Upper lobe of left lung (tissue), 4 donors: ENCODE measurements at regions not wholly inside any gene's neighbourhood (a gene's known extent, or its start where the extent isn't known, plus 50 kb on each side); places are given as distances from the start of the nearest gene placed in this dataset.

Source experiments
- EP300 ChIP-seq, 4 donors: sonication (generic); formaldehyde crosslinking; IDR thresholded peaks; one replicate each; pipeline ENCODE4 v1.5.1; 2017; ENCODE audit warnings: antibody characterized with exemption in 4 of 4, control low read depth in 2 of 4
- POLR2A ChIP-seq, 4 donors: fragments of 450-650 bp; IDR thresholded peaks; one replicate each; pipeline ENCODE4 v1.5.1; 2016 to 2017; ENCODE audit warnings: antibody characterized with exemption in 4 of 4, mild to moderate bottlenecking in 2 of 4
- TF ChIP-seq, protein P1 (sequence below), 6 experiments: fragments of 450-650 bp in 4 of 6; fragments of 200-600 bp in 2 of 6; sonication (generic) in 2 of 6; IDR thresholded peaks; one replicate each; pipeline ENCODE4 v1.5.1; 2016 to 2019; ENCODE audit warnings: antibody characterized with exemption in 6 of 6

DNA sequence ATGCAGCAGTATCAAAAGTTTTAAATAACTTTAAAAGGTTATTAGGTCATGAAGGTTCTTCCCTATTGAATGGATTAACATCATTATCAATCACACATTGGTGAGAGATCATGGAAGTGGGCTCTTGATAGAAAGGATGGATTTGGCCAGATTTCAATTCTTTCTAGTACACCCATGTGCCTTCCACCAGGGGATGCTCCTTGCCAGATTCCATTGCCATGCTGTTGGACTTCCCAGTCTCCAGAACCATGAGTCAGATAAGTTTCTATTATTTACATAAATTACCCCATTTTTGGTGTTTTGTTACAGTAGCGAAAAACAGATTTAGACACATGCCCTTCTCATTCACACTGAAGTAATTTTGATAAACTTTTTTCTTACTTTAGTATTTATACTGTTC, 1010.6 kb upstream of the C9orf72 start:
- TF ChIP-seq, protein P1, sequence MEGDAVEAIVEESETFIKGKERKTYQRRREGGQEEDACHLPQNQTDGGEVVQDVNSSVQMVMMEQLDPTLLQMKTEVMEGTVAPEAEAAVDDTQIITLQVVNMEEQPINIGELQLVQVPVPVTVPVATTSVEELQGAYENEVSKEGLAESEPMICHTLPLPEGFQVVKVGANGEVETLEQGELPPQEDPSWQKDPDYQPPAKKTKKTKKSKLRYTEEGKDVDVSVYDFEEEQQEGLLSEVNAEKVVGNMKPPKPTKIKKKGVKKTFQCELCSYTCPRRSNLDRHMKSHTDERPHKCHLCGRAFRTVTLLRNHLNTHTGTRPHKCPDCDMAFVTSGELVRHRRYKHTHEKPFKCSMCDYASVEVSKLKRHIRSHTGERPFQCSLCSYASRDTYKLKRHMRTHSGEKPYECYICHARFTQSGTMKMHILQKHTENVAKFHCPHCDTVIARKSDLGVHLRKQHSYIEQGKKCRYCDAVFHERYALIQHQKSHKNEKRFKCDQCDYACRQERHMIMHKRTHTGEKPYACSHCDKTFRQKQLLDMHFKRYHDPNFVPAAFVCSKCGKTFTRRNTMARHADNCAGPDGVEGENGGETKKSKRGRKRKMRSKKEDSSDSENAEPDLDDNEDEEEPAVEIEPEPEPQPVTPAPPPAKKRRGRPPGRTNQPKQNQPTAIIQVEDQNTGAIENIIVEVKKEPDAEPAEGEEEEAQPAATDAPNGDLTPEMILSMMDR (IDR thresholded peaks at IDR 0.05) = no peak
- no peak for TF ChIP-seq POLR2A (IDR thresholded peaks at IDR 0.05)
- no peak for TF ChIP-seq EP300 (IDR thresholded peaks at IDR 0.05)
